ENCODE measurements at regions not wholly inside any gene's neighbourhood (a gene's known extent, or its start where the extent isn't known, plus 50 kb on each side); places are given as distances from the start of the nearest gene placed in this dataset.
"Not testable (repeated sequence)": the region's sequence is repeated elsewhere in the genome, so short reads cannot be mapped to it uniquely, and the experiment has no call there.

DNA sequence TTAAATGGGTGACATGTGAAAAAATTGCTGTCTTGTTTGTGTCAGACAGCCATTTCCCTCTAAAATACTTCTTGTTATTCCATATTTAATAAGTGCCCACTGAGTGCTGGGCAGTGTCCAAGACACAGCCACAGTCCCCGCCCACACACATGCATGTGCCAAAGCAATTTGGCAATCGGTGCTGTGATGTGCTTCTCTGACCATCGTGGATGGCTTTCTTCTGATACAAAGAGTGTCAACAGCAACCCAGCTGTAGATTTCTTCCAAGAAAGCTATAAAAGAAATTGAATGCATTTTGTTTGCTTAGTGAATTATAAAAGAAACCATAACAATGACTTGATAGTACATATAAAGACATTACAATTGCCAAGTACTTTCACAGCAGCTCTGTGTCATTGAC, 140.5 kb upstream of the ATXN1 start:
- DNase-seq, result no peak

DNA sequence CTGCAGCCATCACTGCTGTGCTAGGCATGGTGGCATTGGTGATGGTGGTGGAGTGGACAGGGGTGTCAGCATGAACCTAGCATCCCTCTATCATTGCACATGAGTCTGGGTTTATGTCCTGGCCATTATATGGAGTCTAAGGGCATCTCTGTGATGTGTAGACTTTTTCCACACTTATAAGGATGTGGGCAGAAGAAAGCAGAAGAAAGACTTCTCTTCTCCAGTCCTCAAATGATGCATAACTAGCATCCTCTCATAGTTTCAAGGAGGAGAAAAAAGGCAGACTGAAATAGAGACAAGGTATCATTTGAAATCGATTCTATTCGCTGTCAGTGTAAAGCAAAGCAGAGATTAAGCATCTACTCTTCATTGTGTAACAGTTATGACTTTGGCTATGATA, 140.0 kb upstream of the ATXN1 start:
- DNase-seq, result no peak

DNA sequence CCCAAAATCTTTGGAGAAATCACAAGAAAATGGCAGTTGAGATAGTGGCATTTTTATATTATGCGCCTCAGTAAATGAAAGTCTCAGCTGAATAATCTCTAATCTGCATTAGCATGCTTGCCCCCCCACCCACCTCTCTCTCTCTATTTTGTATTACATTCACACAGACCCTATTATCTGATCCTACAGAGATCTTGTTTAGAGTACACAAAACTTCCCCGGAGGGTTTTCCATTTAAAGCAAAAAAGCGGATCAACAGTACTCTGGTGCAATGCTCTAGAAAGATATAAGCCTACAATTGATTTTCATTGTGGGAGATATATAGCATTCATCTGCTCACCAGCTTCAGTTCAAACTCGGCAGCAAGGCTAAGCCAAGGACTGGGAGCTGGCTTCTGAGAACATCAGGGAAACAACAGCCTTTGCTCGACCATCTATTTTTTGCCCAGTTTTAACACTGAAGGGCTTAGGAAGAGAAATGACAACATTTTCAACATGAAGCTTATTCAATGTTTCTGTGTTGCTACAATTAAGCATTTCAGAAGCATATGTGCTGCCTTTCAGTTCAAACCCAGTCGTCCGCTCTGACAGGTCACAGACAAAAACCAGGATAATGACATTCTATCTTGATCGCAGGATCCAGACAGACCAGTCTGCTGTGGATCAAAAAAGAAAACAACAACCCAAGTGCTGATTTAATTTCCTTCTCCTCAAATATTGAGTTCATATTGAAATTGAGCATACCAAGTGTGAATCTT, 137.6 kb upstream of the ATXN1 start:
- no peak for DNase-seq

DNA sequence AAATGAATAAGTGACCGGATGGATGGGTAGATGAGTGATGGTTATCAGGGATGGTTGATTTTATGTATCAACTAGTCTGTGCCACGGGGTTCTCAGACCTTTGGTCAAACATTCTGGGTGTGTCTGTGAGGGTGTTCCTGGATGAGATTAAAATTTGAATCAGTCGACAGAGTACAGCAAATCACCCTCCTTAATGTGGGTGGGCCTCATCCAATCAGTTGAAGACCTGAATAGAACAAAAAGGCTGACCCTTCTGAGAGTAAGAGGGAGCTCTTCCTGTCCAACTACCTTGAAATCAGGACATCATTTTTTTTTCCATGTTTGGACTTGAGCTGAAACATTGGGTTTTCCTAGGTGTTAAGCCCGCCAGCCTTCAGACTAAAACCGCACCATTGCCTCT, 136.4 kb upstream of the ATXN1 start:
- no peak for DNase-seq

DNA sequence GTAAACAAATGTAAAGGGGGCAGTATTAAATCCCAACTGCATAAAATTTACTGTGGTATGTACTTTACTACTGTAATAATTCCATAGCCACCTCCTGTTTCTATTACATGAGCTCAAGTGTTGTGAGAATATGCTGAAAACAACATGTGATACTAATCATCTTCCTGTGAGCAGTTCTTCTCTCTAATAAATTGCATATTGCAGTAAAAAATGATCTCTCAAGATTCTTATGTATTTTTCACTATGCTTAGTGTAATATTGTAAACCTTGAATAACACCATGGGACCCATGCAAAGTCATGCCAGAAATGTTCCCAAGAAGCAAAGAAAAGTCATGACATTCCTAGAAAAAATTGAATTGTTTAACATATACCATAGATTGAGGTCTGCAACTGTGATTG, 133.0 kb upstream of the ATXN1 start:
- DNase-seq, result no peak

DNA sequence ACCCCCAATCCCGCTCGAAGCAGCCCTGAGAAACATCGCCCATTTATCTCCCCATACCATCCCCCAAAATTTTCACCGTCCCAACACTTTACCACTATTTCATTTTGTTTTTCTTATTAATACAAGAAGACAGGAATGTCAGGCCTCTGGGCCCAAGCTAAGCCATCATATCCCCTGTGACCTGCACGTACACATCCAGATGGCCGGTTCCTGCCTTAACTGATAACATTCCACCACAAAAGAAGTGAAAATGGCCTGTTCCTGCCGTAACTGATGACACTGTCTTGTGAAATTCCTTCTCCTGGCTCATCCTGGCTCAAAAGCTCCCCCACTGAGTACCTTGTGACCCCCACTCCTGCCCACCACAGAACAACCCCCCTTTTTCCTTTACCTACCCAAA, 129.8 kb upstream of the ATXN1 start:
- DNase-seq, result not testable (repeated sequence)

DNA sequence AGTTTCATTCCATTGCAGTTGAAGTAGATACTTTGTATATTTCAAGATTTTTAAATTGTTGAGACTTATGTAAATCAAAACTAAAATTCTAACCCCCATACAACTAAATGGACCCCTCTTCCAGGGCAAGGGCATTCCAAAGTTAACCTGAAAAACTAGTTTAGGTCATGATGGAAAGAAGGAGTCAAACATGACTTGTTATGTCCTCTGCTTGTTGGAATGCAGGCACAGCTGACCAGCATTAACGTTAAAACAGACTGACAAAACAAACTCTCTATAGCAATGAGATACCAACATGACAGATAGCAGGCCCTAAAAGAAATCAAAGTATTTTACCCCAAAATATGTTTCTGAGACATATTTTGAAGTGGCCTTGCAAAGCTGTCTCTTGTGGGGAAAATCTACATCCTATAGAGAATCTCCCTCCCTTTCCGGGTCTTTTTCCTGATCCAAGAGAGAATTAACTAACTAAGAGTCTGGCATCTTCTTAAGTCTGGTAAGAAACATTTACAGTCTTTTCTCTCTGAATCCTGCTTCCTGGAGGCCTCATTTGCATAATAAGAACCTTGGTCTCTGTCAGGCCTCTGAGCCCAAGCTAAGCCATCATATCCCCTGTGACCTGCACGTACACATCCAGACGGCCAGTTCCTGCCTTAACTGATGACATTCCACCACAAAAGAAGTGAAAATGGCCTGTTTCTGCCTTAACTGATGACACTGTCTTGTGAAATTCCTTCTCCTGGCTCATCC, 124.3 kb upstream of the ATXN1 start:
- DNase-seq, result no peak

DNA sequence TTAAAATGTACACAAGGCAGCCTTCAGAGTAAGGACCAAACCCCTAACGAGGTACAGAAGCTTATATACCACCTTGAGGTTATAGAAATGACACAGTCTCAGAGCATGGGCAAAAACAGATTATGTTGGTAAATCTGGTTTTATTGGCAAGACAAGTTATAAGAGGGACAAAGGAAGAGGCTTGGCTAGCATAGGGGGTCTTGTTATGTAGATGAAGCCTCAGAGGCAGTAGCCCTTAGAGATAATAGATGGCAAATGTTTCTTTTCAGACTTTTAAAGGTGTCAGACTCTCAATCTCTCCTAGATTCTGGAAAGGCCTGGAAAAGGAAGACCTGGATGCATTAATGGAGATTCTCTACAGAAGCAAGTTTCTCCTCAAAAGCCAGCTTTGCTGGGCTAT, 123.3 kb upstream of the ATXN1 start:
- no peak for DNase-seq

DNA sequence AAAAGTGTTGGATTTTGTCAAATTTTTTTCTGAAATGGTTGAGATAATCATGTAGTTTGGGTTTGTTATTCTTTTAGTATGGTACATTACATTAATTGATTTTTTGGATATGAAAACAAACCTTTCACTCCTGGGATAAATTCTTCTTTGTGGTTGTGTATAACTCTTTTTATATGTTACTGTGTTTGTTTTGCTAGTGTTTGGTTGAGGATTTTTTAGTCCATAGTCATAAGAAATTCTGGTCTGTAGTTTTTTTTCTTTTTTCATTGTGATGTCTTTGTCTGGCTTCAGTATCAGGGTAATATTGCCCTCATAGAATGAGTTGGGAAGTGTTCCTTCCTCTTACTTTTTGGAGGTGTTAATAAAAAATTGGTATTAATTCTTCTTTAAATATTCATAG, 122.2 kb upstream of the ATXN1 start:
- no peak for DNase-seq

DNA sequence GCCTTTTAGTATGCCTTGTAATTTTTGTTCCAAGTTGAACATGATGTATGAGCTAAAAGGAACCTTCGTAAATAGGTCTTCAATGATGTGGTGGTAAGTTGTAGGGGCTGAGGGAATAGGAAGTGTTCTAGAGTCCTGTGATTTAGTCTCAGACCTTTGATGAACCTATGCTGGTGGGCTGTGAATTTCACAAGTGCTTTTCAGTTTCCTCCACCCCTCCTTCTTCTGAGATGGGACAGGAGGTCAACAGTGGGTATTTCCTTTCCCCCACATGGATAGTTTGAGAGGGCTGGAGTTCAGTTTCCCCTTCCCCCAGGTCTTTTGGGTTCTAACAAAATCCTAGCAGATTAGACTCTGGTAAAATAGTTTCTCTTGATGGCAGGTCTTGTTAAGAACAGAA, 121.0 kb upstream of the ATXN1 start:
- DNase-seq, result no peak

DNA sequence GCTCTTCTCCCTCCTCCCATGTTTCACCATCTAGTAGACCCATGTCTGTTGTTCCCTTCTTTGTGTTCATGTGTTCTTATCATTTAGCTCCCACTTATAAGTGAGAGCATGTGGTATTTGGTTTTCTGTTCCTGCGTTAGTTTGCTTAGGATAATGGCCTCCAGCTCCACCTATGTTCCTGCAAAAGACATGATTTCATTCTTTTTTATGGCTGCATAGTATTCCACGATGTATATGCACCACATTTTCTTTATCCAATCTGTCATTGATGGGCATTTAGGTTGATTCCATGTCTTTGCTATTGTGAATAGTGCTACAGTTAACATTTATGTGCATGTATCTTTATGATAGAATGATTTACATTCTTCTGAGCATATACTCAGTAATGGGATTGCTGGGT, 115.6 kb upstream of the ATXN1 start:
- DNase-seq, result not testable (repeated sequence)

DNA sequence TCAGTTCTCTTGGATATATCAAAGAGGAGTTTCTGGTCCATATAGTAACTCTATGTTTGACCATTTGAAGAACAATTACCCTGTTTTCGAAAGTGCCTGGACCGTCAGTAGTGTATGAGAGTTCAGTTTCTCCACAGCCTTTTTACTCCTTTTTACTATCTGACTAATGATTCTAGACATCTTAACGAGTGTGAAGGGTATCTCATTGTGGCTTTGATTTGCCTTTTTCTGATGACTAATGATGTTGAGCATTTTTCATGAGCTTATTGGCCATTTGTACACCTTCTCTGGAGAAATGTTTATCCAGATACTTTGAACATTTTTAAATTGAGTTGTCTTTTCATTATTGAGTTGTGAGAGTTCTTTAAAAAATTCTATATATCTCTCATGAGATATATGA, 114.9 kb upstream of the ATXN1 start:
- no peak for DNase-seq

DNA sequence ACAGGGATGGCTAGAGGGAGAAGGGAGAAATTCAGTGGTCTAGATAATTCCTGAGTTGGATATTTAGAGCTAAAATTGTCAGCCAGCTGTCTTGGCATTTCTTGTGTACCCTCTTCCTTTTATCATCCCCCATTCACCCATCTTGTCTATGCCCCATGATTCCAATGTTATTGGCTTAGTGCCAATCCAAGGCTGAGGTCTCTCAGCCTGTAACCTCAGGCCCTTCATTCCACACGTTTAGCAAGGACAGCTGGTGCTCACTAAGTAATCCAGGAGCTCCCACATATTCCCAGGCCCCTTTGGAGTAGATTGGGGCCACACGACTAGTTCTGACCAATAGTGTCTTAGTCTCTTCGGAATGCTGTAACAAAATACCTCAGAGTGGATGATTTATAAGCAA, 112.4 kb upstream of the ATXN1 start:
- no peak for DNase-seq

DNA sequence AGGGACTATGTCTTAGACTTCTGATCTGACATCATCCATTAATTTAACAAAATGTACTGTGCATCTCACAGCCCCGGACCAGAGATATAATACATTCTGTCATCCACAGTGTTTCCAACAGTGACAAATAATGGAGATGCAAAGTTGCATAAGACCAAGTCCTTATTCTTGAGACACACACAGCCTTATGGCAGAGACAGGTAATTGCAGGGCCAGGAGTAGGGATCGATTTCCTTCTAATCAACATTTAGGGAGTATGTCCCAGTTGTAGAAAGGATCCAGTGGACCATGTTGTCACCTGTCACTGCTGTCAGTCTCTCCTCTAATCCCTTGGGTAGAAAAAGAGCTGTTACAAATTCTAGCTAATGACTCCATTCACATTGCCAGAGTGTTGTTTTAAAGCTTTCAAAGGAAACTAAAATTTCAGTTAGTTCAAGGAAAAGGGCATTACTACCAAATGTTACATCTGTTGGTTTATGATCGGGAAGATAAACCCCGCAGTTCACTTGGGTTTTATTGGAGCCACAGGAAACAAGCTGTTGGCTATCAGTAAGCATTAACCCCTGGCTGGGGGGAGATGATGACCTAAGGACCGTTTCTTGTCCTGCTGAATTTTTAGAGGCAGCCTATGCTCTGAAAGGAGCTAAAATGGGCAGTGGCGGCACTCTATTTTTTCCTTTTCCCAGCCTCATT, 111.4 kb upstream of the ATXN1 start:
- no peak for DNase-seq

DNA sequence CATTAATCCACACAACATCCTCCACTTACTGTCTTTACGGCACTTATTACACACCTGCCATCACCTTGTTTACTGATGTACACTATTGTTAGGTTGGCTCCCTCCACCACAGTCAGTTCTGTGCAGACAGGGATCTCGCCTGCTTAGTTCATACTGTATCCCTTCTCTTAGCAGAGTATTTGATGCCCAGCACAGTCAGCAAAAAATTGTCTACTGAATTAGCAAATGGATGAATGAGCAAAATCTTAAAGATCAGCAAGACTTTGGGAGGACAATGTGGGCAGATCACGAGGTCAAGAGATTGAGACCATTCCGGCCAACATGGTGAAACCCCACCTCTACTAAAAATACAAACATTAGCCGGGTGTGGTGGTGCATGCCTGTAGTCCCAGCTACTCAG, 109.8 kb upstream of the ATXN1 start:
- no peak for DNase-seq

DNA sequence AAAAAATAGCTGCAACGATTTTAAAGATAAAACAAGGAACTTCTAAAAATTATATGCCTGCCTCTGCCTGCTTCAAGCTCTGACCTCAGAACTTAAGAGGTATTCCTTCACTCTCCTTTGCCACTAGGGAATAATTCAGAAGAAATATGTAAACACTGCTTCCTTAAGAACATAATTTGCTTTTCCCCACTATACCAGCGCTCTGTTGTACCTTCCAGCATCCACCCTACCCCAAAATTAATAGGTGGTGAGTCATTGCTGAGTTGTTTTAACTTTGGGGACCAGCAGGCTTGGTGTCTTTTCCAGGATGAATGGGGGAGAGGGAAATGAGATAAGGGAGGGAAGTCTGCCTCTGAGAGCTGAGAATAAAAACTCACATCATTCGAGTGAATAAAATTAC, 107.7 kb upstream of the ATXN1 start:
- no peak for DNase-seq

DNA sequence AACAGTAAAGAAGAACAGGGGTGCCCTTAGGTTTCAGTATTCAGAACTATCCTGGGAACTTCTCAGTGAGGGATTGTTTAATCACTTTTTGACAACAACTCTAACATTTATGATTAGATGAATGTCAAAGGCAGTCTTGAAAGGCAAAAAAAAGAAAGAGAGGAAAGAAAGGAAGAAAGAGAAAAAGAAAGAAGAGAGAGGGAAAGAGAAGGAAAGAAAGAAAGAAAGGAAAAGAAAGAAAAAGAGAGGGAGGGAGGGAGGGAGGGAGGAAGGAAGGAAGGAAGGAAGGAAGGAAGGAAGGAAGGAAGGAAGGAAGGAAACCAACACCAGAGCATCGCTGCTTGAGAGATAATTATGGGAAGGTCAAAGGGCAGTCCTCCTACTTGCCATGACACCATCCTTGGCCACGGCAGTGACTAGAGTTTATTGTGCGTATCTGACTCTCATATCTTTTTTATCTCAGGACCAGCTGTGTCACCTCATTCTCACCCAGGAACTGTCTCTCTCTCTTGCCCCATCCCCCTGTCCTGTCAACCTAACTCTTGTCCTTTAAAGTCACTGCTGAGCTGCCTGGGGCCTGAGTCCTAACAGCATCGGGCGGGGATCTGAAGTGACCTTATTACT, 96.8 kb upstream of the ATXN1 start:
- no peak for DNase-seq

DNA sequence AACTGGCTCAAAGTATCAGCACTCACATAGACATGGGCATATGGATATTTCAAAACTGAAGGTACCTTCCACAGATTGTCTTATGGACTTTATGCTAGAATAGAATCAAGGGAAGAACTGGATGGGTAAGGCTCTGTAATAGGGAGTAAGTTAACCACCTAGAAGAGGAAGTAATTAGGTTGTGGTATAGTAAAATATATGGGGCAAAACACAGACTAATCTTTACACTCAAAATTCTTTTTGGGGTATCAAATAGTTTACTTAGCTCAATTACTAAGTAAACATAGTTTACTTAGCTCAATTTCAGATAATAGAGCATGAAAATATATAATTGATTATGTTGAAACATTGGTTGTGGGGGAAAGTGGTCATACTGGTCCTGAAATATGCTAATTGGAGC, 94.2 kb upstream of the ATXN1 start:
- no peak for DNase-seq

DNA sequence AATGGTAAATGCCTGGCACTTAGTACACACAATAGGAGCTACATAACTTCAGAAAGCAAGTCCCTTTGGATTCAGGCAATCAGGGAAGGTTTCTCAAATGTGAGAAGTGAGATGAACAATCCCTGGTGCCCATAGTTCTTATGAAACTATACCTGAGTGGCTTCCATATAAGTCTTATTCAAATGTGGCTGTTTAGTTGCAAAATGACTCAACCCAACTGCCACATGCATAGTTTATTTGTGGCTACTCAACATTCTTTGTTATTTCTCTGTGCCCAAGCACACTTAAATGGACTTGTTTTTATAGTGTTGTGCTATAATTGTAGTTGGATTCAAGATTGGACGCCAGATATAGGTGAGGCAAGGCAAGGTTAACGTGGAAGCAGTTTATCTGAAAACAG, 93.7 kb upstream of the ATXN1 start:
- DNase-seq, result no peak

DNA sequence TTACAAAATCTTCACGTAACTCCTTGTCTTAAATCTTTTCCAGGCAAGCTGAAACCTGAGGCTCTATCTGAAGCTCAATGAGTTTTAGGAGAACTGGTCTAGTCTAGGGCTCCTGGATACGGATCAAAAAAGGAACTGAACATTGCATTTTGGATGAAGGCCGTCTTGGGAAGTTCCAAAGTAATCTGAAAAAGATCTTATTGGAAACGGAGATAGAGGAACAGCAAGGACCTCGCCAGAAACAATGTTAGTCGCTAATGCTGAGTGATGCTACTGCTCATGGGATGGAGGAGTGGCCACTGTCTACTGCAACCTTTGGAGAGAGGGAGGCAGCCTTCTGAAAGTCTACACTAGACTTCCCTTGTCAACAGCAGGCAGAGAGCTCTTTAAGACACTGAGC, 91.4 kb upstream of the ATXN1 start:
- DNase-seq, result no peak

DNA sequence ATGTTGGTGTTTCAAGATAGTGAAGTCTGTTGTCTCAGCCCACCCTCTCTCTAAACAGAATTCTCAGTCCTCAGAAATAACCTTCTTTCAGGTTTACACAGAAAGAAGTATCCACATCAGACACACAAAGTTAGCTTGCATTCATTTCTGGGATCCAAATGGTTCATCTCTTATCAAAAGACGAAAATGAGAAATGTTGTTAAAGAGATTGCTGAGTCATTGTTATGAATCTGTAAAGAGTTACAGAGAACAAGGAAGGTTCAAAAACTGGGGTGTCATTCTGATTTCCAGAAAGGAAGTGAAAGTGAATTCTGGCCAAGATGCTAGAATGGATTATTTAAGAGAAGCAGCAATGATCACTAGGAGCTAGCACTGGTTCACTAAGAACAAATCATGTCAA, 90.5 kb upstream of the ATXN1 start:
- no peak for DNase-seq

DNA sequence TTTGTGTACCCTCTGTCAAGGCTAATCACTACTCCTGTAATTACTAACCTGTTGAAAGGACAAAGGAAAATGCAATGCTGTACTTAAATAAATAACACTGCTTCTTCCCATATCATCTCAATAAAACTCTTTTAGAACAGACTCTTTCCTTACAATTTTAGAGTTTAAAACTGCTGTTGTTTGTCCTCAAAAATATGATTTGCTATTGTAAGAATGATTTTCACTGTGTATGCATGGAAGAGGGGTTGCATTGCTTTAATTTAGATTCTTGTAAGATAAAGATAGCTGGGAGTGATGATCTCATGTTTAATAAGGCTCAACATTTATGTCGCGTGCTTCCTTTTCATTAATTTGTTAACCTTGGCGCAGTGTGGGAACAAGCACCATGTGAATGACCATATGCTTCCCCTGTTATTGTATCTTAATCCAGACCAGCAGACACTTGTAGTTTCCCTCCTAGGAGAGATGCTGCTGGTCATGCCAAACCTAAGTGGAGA, 89.8 kb upstream of the ATXN1 start:
- no peak for DNase-seq

DNA sequence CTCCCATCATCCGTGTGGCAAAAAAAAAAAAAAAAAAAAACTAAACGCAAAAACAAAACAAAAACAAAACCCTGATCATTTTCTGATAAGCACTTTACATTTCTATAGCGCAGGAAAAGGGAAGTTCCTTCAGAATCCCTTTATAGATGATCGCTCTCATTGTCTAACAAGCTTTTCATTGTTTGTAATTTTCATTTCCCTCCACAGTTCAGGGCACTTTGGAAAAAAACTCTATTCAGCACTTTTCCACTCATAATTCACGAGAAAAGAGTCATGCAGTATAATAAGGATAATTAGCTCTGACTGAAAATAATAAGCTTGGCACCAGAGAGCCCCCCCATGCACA, 89.4 kb upstream of the ATXN1 start:
- no peak for DNase-seq
